ENCODE measurements at regions not wholly inside any gene's neighbourhood (a gene's known extent, or its start where the extent isn't known, plus 50 kb on each side); places are given as distances from the start of the nearest gene placed in this dataset.

- H3K4me1 ChIP-seq (ENCODE audit: insufficient read depth, low read length) = no peaks in the 10 kb centered on the region
- WGBS = 67% methylated on average over 1 of the region's 1 CpG
These were observed 313.5 kb upstream of the SGK1 start for GRCh38 chr6:134631398-134631924.

GRCh38 chr6:134630508-134631121 is 312.7 kb upstream of the SGK1 start:
- H3K36me3 ChIP-seq (ENCODE audit: insufficient read depth, low read length) = no peaks in the 10 kb centered on the region
- H3K9ac ChIP-seq (ENCODE audit: low read depth, low read length) = no peak overlapping the region
- H3K27ac ChIP-seq (ENCODE audit: low read depth, low read length) = no peak overlapping the region
- H3K9me3 ChIP-seq (ENCODE audit: insufficient read depth, low read depth, low read length) = no peaks in the 10 kb centered on the region
- WGBS = 92% methylated on average over 10 of the region's 10 CpGs
- H3K4me1 ChIP-seq (ENCODE audit: insufficient read depth, low read length) = no peaks in the 10 kb centered on the region
- H3K4me3 ChIP-seq (ENCODE audit: low read length) = no peak overlapping the region
- H3K27me3 ChIP-seq (ENCODE audit: insufficient read depth, low read length) = no peaks in the 10 kb centered on the region

More at GRCh38 chr6:134631398-134631924, 313.5 kb upstream of the SGK1 start:
- Histone ChIP-seq H3K4me3 (ENCODE audit: low read length) (no peak overlapping the region), H3K27ac (ENCODE audit: low read depth, low read length) (no peak overlapping the region), H3K9ac (ENCODE audit: low read depth, low read length) (no peak overlapping the region), H3K9me3 (ENCODE audit: insufficient read depth, low read depth, low read length) (no peaks in the 10 kb centered on the region), H3K27me3 (ENCODE audit: insufficient read depth, low read length) (no peaks in the 10 kb centered on the region), H3K36me3 (ENCODE audit: insufficient read depth, low read length) (no peaks in the 10 kb centered on the region)

DNA sequence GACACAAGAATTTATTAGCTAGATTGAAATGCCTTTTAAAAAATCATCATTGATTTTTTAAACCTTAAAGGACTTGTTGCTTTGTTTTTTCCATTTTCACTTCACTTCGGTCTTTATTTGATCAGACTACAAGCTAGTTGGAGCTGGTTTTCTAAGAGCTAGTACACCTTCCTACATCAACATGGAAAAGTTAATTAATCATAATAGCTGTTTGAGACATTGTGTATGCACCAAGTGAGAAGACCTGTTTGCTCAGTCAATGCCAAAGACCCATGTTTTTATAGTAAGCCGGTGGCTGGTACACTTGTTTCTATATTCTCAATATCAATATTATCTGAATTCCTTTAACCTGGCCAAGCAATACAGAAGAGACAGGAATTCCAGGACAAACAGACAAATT is 310.2 kb upstream of the SGK1 start:
- WGBS = 100% methylated on average over 1 of the region's 2 CpGs
- H3K27ac ChIP-seq (ENCODE audit: low read depth, low read length) = no peak overlapping the region

GRCh38 chr6:134627707-134628106 is 309.8 kb upstream of the SGK1 start:
- H3K9me3 ChIP-seq (ENCODE audit: insufficient read depth, low read depth, low read length) = no peaks in the 10 kb centered on the region
- no peak overlapping the region for H3K27ac ChIP-seq (ENCODE audit: low read depth, low read length)
- H3K27me3 ChIP-seq (ENCODE audit: insufficient read depth, low read length) = no peaks in the 10 kb centered on the region
- H3K36me3 ChIP-seq (ENCODE audit: insufficient read depth, low read length) = no peaks in the 10 kb centered on the region
- peaks cover 2% of the 10 kb centered on the region; the same call in 1 of the 2 replicates for H3K4me1 ChIP-seq (ENCODE audit: insufficient read depth, low read length)
- WGBS = 100% methylated on average over 3 of the region's 4 CpGs
- H3K4me3 ChIP-seq (ENCODE audit: low read length) = no peak overlapping the region
- H3K9ac ChIP-seq (ENCODE audit: low read depth, low read length) = no peak overlapping the region

More for the DNA sequence above, 310.2 kb upstream of the SGK1 start:
- no peaks in the 10 kb centered on the region for H3K4me1 ChIP-seq (ENCODE audit: insufficient read depth, low read length)
- no peaks in the 10 kb centered on the region for H3K27me3 ChIP-seq (ENCODE audit: insufficient read depth, low read length)
- H3K9ac ChIP-seq (ENCODE audit: low read depth, low read length) = no peak overlapping the region
- no peaks in the 10 kb centered on the region for H3K36me3 ChIP-seq (ENCODE audit: insufficient read depth, low read length)
- H3K4me3 ChIP-seq (ENCODE audit: low read length) = no peak overlapping the region
- H3K9me3 ChIP-seq (ENCODE audit: insufficient read depth, low read depth, low read length) = no peaks in the 10 kb centered on the region

- no peaks in the 10 kb centered on the region for H3K9me3 ChIP-seq (ENCODE audit: insufficient read depth, low read depth, low read length)
- peaks cover 4% of the 10 kb centered on the region; the same call in 1 of the 2 replicates for H3K4me1 ChIP-seq (ENCODE audit: insufficient read depth, low read length)
- no peak overlapping the region for H3K9ac ChIP-seq (ENCODE audit: low read depth, low read length)
- no peak overlapping the region for H3K4me3 ChIP-seq (ENCODE audit: low read length)
- no peaks in the 10 kb centered on the region for H3K27me3 ChIP-seq (ENCODE audit: insufficient read depth, low read length)
- no peak overlapping the region for H3K27ac ChIP-seq (ENCODE audit: low read depth, low read length)
- 88% methylated on average over 2 of the region's 2 CpGs for WGBS
- no peaks in the 10 kb centered on the region for H3K36me3 ChIP-seq (ENCODE audit: insufficient read depth, low read length)
These were observed 308.7 kb upstream of the SGK1 start for GRCh38 chr6:134626589-134626988.

- 76% methylated on average over 2 of the region's 2 CpGs for WGBS
- no peak overlapping the region for H3K9ac ChIP-seq (ENCODE audit: low read depth, low read length)
These were observed 308.2 kb upstream of the SGK1 start for GRCh38 chr6:134626086-134626485.

DNA sequence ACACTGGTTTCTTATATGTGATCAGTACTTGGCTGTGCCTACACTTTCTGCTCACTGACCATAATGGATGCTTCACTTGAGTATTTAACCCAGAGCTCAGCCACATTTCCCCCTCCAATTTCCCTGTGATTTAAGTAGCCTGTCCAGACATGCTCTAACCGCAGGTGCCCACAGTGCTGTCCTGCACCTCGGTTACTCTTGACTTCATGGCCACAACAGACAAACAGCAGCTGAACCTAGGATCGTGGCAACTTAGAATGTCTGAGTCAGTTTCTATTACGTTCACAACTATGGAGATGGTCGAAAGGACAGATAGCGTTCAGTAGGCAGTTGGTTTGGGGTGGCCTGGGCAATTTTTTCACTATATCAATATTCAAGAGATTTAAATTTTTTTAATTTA is 306.9 kb upstream of the SGK1 start:
- H3K9me3 ChIP-seq (ENCODE audit: insufficient read depth, low read depth, low read length) = no peaks in the 10 kb centered on the region
- H3K4me1 ChIP-seq (ENCODE audit: insufficient read depth, low read length) = peaks cover 4% of the 10 kb centered on the region; the same call in 1 of the 2 replicates
- H3K36me3 ChIP-seq (ENCODE audit: insufficient read depth, low read length) = no peaks in the 10 kb centered on the region
- H3K27ac ChIP-seq (ENCODE audit: low read depth, low read length) = no peak overlapping the region
- H3K9ac ChIP-seq (ENCODE audit: low read depth, low read length) = no peak overlapping the region
- no peaks in the 10 kb centered on the region for H3K27me3 ChIP-seq (ENCODE audit: insufficient read depth, low read length)
- H3K4me3 ChIP-seq (ENCODE audit: low read length) = no peak overlapping the region
- 96% methylated on average over 5 of the region's 6 CpGs for WGBS

More at GRCh38 chr6:134626086-134626485, 308.2 kb upstream of the SGK1 start:
- Histone ChIP-seq H3K9me3 (ENCODE audit: insufficient read depth, low read depth, low read length) (no peaks in the 10 kb centered on the region), H3K4me3 (ENCODE audit: low read length) (no peak overlapping the region), H3K27me3 (ENCODE audit: insufficient read depth, low read length) (no peaks in the 10 kb centered on the region), H3K4me1 (ENCODE audit: insufficient read depth, low read length) (peaks cover 4% of the 10 kb centered on the region; the same call in 1 of the 2 replicates), H3K36me3 (ENCODE audit: insufficient read depth, low read length) (no peaks in the 10 kb centered on the region), H3K27ac (ENCODE audit: low read depth, low read length) (no peak overlapping the region)

GRCh38 chr6:134623401-134623800 is 305.5 kb upstream of the SGK1 start:
- Histone ChIP-seq H3K4me1 (ENCODE audit: insufficient read depth, low read length) (peaks cover 4% of the 10 kb centered on the region; the same call in 1 of the 2 replicates), H3K27ac (ENCODE audit: low read depth, low read length) (no peak overlapping the region), H3K9me3 (ENCODE audit: insufficient read depth, low read depth, low read length) (no peaks in the 10 kb centered on the region), H3K27me3 (ENCODE audit: insufficient read depth, low read length) (no peaks in the 10 kb centered on the region), H3K9ac (ENCODE audit: low read depth, low read length) (no peak overlapping the region), H3K4me3 (ENCODE audit: low read length) (no peak overlapping the region), H3K36me3 (ENCODE audit: insufficient read depth, low read length) (no peaks in the 10 kb centered on the region)
- WGBS = 95% methylated on average over 5 of the region's 5 CpGs

DNA sequence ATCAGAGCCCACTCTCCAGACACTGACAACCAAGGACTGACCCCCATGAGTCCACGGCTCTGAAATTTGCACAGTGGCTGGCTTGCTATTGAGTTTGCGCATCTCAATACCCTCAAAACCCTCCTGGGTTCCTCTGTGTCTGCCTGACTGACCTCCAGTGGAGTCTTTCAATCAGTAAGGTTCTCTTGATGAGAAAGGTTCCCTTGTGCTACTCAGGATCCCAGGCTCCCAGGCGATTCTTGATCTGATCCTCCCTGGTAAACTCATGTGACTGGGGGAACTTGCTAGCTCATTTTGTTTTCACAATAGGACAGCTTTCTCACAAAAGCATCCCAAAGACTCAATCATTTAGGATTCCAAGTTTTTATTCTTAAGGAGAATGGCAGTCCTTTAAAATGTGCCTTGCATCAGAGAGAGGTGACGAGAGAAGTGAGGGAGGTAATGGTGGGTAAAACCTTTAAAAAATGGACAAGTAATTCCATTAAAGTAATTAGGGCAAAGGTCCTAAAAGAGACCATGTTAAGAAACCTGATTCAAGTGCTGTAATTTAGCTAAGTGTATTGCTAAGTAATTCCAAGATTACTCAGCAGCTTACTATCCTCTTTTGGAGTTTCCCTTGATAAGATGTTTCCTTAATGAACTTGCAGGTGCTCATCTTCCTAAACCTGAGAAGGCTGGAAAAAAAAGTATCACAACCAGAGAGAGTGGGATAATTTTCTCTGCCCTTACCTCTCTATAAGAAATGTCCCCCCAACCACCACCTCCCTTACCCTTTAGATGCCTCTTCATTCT is 304.7 kb upstream of the SGK1 start:
- H3K4me3 ChIP-seq (ENCODE audit: low read length) = no peak overlapping the region
- H3K4me1 ChIP-seq (ENCODE audit: insufficient read depth, low read length) = peaks cover 4% of the 10 kb centered on the region; the same call in 1 of the 2 replicates
- H3K27me3 ChIP-seq (ENCODE audit: insufficient read depth, low read length) = no peaks in the 10 kb centered on the region
- no peak overlapping the region for H3K9ac ChIP-seq (ENCODE audit: low read depth, low read length)
- H3K27ac ChIP-seq (ENCODE audit: low read depth, low read length) = no peak overlapping the region
- H3K36me3 ChIP-seq (ENCODE audit: insufficient read depth, low read length) = no peaks in the 10 kb centered on the region
- no peaks in the 10 kb centered on the region for H3K9me3 ChIP-seq (ENCODE audit: insufficient read depth, low read depth, low read length)
- WGBS = 87% methylated on average over 4 of the region's 4 CpGs

DNA sequence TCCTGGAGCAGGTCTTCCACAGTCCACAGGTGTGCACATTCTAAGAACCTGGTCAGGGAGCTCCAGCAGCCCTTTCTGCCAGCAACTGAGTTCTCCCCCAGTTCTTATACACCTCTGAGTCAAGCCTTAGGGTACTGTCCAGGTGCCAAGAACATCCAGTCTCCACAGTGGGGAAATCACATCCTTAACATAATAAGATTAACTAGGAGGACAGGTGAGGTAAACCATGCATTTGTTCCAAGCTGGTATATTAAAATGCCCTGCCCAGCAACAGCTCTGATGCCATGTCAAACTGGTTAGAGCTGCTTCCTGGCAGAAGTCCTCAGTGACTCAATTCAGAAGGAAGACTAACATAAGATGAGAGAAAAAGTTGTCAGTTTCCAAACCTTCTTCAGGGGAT is 303.9 kb upstream of the SGK1 start:
- Histone ChIP-seq H3K9ac (ENCODE audit: low read depth, low read length) (no peak overlapping the region), H3K27me3 (ENCODE audit: insufficient read depth, low read length) (no peaks in the 10 kb centered on the region), H3K36me3 (ENCODE audit: insufficient read depth, low read length) (no peaks in the 10 kb centered on the region), H3K4me1 (ENCODE audit: insufficient read depth, low read length) (peaks cover 4% of the 10 kb centered on the region; the same call in 1 of the 2 replicates), H3K4me3 (ENCODE audit: low read length) (no peak overlapping the region), H3K27ac (ENCODE audit: low read depth, low read length) (no peak overlapping the region), H3K9me3 (ENCODE audit: insufficient read depth, low read depth, low read length) (no peaks in the 10 kb centered on the region)

DNA sequence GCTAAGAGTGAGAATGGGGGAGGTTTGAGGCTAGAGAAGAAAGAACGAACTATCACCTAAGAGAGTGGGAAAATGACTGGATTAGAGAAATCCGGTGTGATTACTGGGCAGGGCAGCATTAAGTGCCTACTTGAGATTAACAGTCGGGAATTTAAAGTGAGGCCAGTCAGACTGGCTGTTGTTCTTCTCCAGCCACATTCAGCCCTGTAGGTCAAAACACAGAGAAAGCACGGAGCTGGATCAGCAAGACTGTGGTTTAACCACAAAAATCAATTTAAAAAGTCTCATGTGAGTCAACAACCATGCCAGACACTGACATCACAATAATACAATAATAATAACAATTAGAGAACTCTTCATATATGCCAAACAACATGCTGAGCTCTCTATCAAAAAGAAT is 301.9 kb upstream of the SGK1 start:
- Histone ChIP-seq H3K9ac (ENCODE audit: low read depth, low read length) (no peak overlapping the region), H3K27ac (ENCODE audit: low read depth, low read length) (no peak overlapping the region)

More for the DNA sequence above, 301.9 kb upstream of the SGK1 start:
- Histone ChIP-seq H3K4me3 (ENCODE audit: low read length) (no peak overlapping the region), H3K9me3 (ENCODE audit: insufficient read depth, low read depth, low read length) (no peaks in the 10 kb centered on the region), H3K4me1 (ENCODE audit: insufficient read depth, low read length) (peaks cover 4% of the 10 kb centered on the region; the same call in 1 of the 2 replicates), H3K27me3 (ENCODE audit: insufficient read depth, low read length) (no peaks in the 10 kb centered on the region), H3K36me3 (ENCODE audit: insufficient read depth, low read length) (no peaks in the 10 kb centered on the region)
- WGBS = 87% methylated on average over 4 of the region's 4 CpGs
